GM12873 (cell line): ENCODE measurements at regions not wholly inside any gene's neighbourhood (a gene's known extent, or its start where the extent isn't known, plus 50 kb on each side); places are given as distances from the start of the nearest gene placed in this dataset.

Experiments used
- TF ChIP-seq, protein P1 (sequence below): IDR thresholded peaks from 2 replicates; pipeline ENCODE4 v1.5.1; 2012; ENCODE audit warnings: low read depth, mild to moderate bottlenecking, moderate library complexity, low read length, control low read depth; ENCODE audit not compliant: insufficient read depth; ENCODE audit errors: missing control alignments

DNA sequence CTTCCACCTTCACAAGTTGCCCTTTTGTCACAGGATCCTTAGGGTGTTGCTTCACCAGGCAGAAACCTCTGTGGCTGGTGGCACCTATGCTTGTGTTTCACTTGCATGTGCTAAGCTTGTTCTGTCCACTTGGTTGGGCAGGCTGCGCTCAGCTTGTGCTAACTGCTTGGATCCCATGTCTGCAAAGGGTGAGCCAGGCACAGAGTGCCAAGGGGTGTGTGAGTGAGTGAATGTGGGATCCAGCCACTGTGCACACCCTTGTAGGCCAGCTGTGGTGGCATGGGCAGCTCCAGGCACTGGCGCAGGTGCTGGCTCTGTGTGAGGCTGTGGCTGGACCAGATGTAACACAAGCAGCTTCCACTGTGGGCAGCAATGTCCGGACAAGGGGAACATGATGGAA lies 728.7 kb upstream of the ROBO1 start:
- TF ChIP-seq, protein P1, sequence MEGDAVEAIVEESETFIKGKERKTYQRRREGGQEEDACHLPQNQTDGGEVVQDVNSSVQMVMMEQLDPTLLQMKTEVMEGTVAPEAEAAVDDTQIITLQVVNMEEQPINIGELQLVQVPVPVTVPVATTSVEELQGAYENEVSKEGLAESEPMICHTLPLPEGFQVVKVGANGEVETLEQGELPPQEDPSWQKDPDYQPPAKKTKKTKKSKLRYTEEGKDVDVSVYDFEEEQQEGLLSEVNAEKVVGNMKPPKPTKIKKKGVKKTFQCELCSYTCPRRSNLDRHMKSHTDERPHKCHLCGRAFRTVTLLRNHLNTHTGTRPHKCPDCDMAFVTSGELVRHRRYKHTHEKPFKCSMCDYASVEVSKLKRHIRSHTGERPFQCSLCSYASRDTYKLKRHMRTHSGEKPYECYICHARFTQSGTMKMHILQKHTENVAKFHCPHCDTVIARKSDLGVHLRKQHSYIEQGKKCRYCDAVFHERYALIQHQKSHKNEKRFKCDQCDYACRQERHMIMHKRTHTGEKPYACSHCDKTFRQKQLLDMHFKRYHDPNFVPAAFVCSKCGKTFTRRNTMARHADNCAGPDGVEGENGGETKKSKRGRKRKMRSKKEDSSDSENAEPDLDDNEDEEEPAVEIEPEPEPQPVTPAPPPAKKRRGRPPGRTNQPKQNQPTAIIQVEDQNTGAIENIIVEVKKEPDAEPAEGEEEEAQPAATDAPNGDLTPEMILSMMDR = no peak

DNA sequence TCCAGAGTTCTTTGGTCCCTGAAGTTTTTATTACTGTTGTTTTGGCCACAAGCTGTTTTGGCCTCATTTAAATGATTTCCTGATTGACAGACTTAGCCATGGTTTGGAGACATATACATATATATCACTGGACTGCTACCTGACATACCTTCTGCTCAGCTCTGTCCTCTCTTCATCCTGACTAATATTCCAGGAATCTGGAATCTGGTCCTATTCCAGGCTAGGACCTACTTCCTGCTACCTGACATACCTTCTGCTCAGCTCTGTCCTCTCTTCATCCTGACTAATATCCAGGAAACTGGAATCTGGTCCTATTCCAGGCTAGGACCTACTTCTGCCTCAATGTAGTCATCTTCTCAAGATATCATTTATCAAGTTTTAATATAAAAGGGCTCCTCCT lies 724.4 kb upstream of the ROBO1 start:
- TF ChIP-seq, protein P1 = no peak

DNA sequence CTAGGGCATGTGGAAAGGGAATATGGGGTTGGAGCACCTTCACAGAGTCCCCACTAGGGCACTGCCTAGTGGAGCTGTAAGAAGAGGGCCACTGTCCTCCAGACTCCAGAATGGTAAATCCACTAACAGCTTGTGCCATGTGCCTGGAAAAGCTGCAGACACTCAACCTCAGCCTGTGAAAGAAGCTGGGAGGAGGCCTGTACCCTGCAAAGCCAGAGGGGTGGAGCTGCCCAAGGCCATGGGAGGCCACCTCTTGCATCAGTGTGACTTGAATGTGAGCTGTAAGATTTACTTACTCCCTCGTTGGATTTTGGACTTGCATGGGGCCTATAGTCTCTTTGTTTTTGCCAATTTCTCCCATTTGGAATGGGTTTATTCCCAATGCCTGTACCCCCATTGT lies 705.2 kb upstream of the ROBO1 start:
- TF ChIP-seq, protein P1 = no peak

DNA sequence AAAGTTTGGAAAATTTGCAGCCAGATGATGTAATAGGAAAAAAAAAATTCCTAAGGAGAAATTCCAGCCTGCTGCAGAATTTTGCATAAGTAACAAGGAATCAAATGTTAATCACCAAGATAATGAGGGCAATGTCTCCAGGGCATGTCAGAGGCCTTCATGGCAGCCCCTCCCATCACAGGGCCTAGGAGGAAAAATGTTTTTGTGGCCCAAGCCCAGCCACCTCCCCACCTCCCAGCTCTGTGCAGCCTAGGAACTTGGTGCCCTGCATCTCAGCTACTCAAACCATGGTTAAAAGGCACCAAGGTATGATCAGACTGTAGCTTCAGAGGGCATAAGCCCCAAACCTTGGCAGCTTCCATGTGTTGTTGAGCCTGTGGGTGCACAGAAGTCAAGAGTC lies 704.7 kb upstream of the ROBO1 start:
- TF ChIP-seq, protein P1 = no peak

DNA sequence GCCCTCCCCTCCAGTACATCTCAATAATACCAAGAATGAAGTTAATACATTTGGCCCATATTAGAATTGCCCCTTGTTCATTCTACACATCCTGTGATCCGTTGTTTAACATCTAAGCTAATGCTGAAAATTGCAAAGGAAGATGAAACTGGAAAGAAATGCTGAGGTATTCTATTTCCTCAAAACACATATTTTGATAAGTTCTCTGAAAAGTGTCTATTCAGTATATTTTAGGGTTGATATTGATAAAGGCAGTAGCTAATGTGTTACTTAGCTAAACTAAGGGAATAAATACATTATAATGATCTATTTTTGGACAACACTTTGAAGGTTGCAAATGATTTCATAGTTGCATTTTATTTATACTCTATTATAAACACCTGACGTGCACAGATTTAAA lies 702.6 kb upstream of the ROBO1 start:
- TF ChIP-seq, protein P1 = no peak

DNA sequence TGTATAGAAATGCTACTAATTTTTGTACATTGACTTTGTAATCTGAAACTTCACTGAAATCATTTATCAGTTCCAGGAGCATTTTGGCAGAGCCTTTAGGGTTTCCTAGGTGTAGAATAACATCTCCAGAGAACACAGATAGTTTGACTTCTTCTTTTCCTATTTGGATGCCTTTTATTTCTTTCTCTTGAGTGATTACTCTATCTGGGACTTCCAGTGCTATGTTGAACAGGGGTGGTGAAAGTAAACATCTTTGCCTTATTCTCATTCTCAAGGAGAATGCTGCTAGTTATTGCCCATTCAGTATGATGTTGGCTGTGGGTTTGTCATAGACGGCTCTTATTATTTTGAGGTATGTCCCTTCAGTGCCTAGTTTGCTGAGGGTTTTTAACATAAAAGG lies 697.9 kb upstream of the ROBO1 start:
- TF ChIP-seq, protein P1 = no peak

DNA sequence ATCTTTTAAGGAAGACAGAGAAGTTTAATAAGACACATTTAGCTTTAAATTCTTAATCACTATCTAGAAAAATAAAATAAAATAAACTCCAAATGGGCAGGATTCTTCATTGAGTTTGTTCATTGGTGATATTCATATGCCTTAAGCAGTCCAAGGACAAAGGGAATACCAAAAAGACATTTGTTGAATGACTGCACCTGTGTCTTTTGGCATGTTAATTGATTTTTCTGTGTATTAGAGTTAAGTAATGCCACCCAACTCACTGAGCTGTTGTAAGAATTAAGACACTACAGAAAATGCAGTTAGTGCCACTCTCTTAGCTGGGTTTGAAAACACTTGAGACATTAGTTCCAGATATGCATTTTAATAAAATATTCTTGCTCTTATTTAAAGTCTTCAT lies 683.6 kb upstream of the ROBO1 start:
- TF ChIP-seq, protein P1 = no peak
